K562 (cell line): ENCODE measurements at regions not wholly inside any gene's neighbourhood (a gene's known extent, or its start where the extent isn't known, plus 50 kb on each side); places are given as distances from the start of the nearest gene placed in this dataset.

Source experiments
- ATAC-seq: fragments of 200-7000 bp; cut with Tn5 transposase; 3 replicates; pipeline ENCODE4 v1.9.1; 2020; ENCODE audit warnings: moderate library complexity
- BruUV-seq: library from RNA; stranded (reverse); fragments of 400-500 nt; replicated peaks from 2 replicates; lab custom pipeline; 2021; lab: Mats Ljungman, UMichigan
- CTCF ChIA-PET: fragments of 300-600 bp; formaldehyde crosslinking; extraction: SDS; loops from one replicate; lab custom pipeline; 2021; ENCODE audit warnings: low intra/inter-chr PET ratio; lab: Yijun Ruan, JAX
- POLR2A ChIA-PET: fragments of 300-600, 350-650 bp; sonication (Branson Sonifier 250); formaldehyde crosslinking; extraction: SDS; loops from one replicate; lab custom pipeline; 2021; ENCODE audit warnings: antibody characterized with exemption, inconsistent platforms; lab: Yijun Ruan, JAX
- DNase-seq, 4 experiments: peaks; one replicate each; pipeline versions ENCODE4 v3.0.0 to v3.0.0-alpha.2; 2011 to 2018; ENCODE audit warnings: low spot score in 3 of 4, mixed read lengths in 3 of 4; ENCODE audit errors: extremely low read depth in 1 of 4
- FAIRE-seq: peaks from 2 replicates; lab custom pipeline; 2011; peaks lifted over from hg19 to GRCh38; lab: Jason Lieb, UNC
- H2AFZ ChIP-seq: 2 replicates; pipeline ENCODE4 v1.6.0; 2011; ENCODE audit warnings: low read depth, low read length, control low read depth, inconsistent platforms
- H3K27ac ChIP-seq: fragments of 200-600 bp; 3 replicates; pipeline ENCODE4 v1.8.0; 2011; ENCODE audit warnings: low read depth, mild to moderate bottlenecking, control low read depth, inconsistent platforms, low read length, moderate library complexity, mixed read lengths; ENCODE audit errors: extremely low read depth
- H3K27me3 ChIP-seq, 2 experiments: fragments of 300-600 bp in 1 of 2; 2 replicates in 1 of 2; 3 replicates in 1 of 2; pipeline versions ENCODE4 v1.6.0 to v1.8.0; 2011; ENCODE audit warnings: inconsistent platforms in 2 of 2, low read length in 2 of 2, mild to moderate bottlenecking in 1 of 2, mixed read lengths in 1 of 2, moderate library complexity in 1 of 2; ENCODE audit not compliant: control insufficient read depth in 2 of 2, insufficient read depth in 2 of 2
- H3K36me3 ChIP-seq: fragments of 300-600 bp; 3 replicates; pipeline ENCODE4 v1.8.0; 2011; ENCODE audit warnings: mild to moderate bottlenecking, low read length, inconsistent platforms; ENCODE audit not compliant: control insufficient read depth, insufficient read depth
- H3K4me1 ChIP-seq, 2 experiments: fragments of 200-600 bp in 1 of 2; replicated peaks in 1 of 2; 2 replicates in 1 of 2; 3 replicates in 1 of 2; pipeline versions ENCODE4 v1.5.1 to v1.8.0; 2011; ENCODE audit warnings: inconsistent platforms in 2 of 2, low read length in 2 of 2, mild to moderate bottlenecking in 1 of 2, mixed read lengths in 1 of 2, moderate library complexity in 1 of 2; ENCODE audit not compliant: control insufficient read depth in 2 of 2, insufficient read depth in 2 of 2
- H3K4me2 ChIP-seq: 2 replicates; pipeline ENCODE4 v1.6.1; 2011; ENCODE audit warnings: low read length, control low read depth, inconsistent platforms, mixed read lengths; ENCODE audit not compliant: insufficient read depth
- H3K4me3 ChIP-seq: fragments of 200-600 bp; sonication (generic), shearing (Covaris generic); 2 replicates; pipeline ENCODE4 v1.5.1; 2016; ENCODE audit warnings: control low read depth, inconsistent platforms
- H3K79me2 ChIP-seq: fragments of 200-600 bp; 3 replicates; pipeline ENCODE4 v1.8.0; 2011; ENCODE audit warnings: low read length, inconsistent platforms; ENCODE audit not compliant: control insufficient read depth, insufficient read depth
- H3K9ac ChIP-seq, 2 experiments: 2 replicates each; pipeline versions ENCODE4 v1.6.0 to v1.6.1; 2011; ENCODE audit warnings: low read depth in 2 of 2, low read length in 2 of 2, control low read depth in 1 of 2, inconsistent platforms in 1 of 2, mild to moderate bottlenecking in 1 of 2, mixed read lengths in 1 of 2; ENCODE audit not compliant: insufficient read depth in 1 of 2
- H3K9me1 ChIP-seq: one replicate; pipeline ENCODE4 v1.6.0; 2011; ENCODE audit warnings: inconsistent platforms, mild to moderate bottlenecking, low read length, moderate library complexity; ENCODE audit not compliant: control insufficient read depth, insufficient read depth
- H3K9me3 ChIP-seq: replicated peaks from 2 replicates; pipeline ENCODE4 v1.5.1; 2011; ENCODE audit warnings: low read depth, low read length, inconsistent platforms; ENCODE audit not compliant: control insufficient read depth, insufficient read depth
- H4K20me1 ChIP-seq: replicated peaks from 2 replicates; pipeline ENCODE4 v1.6.1; 2011; ENCODE audit warnings: low read length, inconsistent platforms, mixed read lengths; ENCODE audit not compliant: control insufficient read depth, insufficient read depth
- BMI1 ChIP-seq: fragments of 150-350 bp; IDR thresholded peaks from 2 replicates; pipeline ENCODE4 v1.6.1; 2014; ENCODE audit warnings: low read length
- CBFB ChIP-seq: sonication (generic); formaldehyde crosslinking; IDR thresholded peaks from 2 replicates; pipeline ENCODE4 v1.4.0; 2020; ENCODE audit warnings: mild to moderate bottlenecking, missing genetic modification reagents
- LARP7 ChIP-seq: fragments of 450-650 bp; IDR thresholded peaks from 2 replicates; pipeline ENCODE4 v1.6.1; 2016
- NR2C1 ChIP-seq, 2 experiments: fragments of 450-650 bp; IDR thresholded peaks; 2 replicates each; pipeline ENCODE4 v1.6.1; 2017; ENCODE audit warnings: mild to moderate bottlenecking in 2 of 2, antibody characterized with exemption in 1 of 2, inconsistent platforms in 1 of 2, missing compliant biosample characterization in 1 of 2, missing genetic modification characterization in 1 of 2
- POLR2B ChIP-seq: fragments of 450-650 bp; IDR thresholded peaks from 2 replicates; pipeline ENCODE4 v1.6.1; 2018; ENCODE audit warnings: low read depth; ENCODE audit not compliant: partially characterized antibody
- RBM17 ChIP-seq: fragments of 200-400 bp; formaldehyde crosslinking; IDR thresholded peaks from 2 replicates; pipeline ENCODE4 v1.6.1; 2017; ENCODE audit warnings: low read depth, mild to moderate bottlenecking, low read length, borderline replicate concordance
- TCF3 ChIP-seq: sonication (generic); formaldehyde crosslinking; IDR thresholded peaks from 2 replicates; pipeline ENCODE4 v1.4.0; 2020; ENCODE audit warnings: mild to moderate bottlenecking, missing genetic modification reagents
- TEAD2 ChIP-seq: fragments of 450-650 bp; IDR thresholded peaks from 2 replicates; pipeline ENCODE4 v1.6.1; 2016; ENCODE audit warnings: missing genetic modification characterization, control low read depth, missing compliant biosample characterization
- ZNF143 ChIP-seq: sonication (generic); formaldehyde crosslinking; IDR thresholded peaks from 2 replicates; pipeline ENCODE4 v1.9.0; 2022; ENCODE audit warnings: mild to moderate bottlenecking, missing genetic modification reagents
- ZNF274 ChIP-seq: IDR thresholded peaks from 2 replicates; pipeline ENCODE4 v1.6.1; 2011; ENCODE audit warnings: low read depth, mild to moderate bottlenecking, low read length, moderate library complexity, borderline replicate concordance
- ZNF77 ChIP-seq: fragments of 250-450 bp; sonication (Bioruptor Pico); IDR thresholded peaks from 2 replicates; pipeline ENCODE4 v1.5.0; 2020
- WGBS: fragments of 100-300 bp; shearing (Covaris generic); methylation state at CpG from one replicate; pipeline ENCODE4 v1.1.6; 2016; ENCODE audit warnings: low coverage, mixed read lengths; ENCODE audit not compliant: insufficient coverage; ENCODE audit errors: missing lambda C conversion rate; 5-methylcytosine and 5-hydroxymethylcytosine counted together
- in situ Hi-C: fragments of 300-500 bp; cut with MboI; formaldehyde crosslinking; loops from 4 replicates; pipeline ENCODE4 v1.15.0; 2018; ENCODE audit warnings: inconsistent platforms, mixed read lengths
- intact Hi-C: fragments of 100-400 bp; cut with micrococcal nuclease; formaldehyde crosslinking; loops from 2 replicates; pipeline ENCODE4 v1.14.2; 2022
- TF ChIP-seq, protein P1 (sequence below): fragments of 250-450 bp; sonication (Bioruptor Pico); IDR thresholded peaks from 2 replicates; pipeline ENCODE4 v1.5.0; 2021; ENCODE audit warnings: mild to moderate bottlenecking, moderate library complexity

GRCh38 chr2:60028849-60029565 is 524.4 kb downstream of the BCL11A start:
- ChIA-PET POLR2A (interaction anchor here (0.6 kb wide), 1 partner anchor 154 kb away, joined by 4 read pairs; no protein-coding TSS in a partner anchor), CTCF (no interaction called here)

DNA sequence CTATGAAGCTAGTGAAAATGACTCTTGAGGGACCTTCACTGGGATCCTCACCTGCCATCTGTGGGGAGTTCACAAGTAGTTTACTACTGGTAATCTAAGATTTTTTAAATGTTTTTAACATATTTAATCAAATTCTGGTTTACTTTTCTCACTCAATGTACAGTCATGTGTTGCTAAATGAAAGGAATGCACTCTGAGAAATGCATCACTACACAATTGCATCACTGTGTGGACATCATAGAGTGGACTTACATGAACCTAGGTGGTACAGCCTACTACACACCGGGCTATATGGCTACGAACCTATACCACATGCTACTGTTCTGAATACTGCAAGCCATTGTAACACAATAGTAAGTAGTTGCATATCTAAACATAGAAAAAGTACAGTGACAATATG is 528.0 kb downstream of the BCL11A start:
- Histone ChIP-seq H3K9ac (no peak overlapping the region), H3K4me3 (no peak overlapping the region), H3K4me2 (no peak overlapping the region), H4K20me1 (no peaks in the 10 kb centered on the region; the same call in 1 of the 2 replicates), H3K9me3 (no peaks in the 10 kb centered on the region), H3K79me2 (no peaks in the 10 kb centered on the region), H3K36me3 (no peaks in the 10 kb centered on the region), H2AFZ (no peak overlapping the region), H3K27ac (no peak overlapping the region), H3K4me1 (no peaks in the 10 kb centered on the region), H3K9me1 (no peaks in the 10 kb centered on the region), H3K27me3 (no peaks in the 10 kb centered on the region)
- in situ Hi-C loops (no loop called here), intact Hi-C loops (no loop called here)
- ATAC-seq (no peak), DNase-seq (no peak), FAIRE-seq (no peak)
- no peak for TF ChIP-seq ZNF77 (CRISPR knock-in tag)
- no peak for TF ChIP-seq TEAD2 (tag)
- no peak for TF ChIP-seq TCF3 (CRISPR knock-in tag)
- TF ChIP-seq BMI1: no peak
- TF ChIP-seq, protein P1, sequence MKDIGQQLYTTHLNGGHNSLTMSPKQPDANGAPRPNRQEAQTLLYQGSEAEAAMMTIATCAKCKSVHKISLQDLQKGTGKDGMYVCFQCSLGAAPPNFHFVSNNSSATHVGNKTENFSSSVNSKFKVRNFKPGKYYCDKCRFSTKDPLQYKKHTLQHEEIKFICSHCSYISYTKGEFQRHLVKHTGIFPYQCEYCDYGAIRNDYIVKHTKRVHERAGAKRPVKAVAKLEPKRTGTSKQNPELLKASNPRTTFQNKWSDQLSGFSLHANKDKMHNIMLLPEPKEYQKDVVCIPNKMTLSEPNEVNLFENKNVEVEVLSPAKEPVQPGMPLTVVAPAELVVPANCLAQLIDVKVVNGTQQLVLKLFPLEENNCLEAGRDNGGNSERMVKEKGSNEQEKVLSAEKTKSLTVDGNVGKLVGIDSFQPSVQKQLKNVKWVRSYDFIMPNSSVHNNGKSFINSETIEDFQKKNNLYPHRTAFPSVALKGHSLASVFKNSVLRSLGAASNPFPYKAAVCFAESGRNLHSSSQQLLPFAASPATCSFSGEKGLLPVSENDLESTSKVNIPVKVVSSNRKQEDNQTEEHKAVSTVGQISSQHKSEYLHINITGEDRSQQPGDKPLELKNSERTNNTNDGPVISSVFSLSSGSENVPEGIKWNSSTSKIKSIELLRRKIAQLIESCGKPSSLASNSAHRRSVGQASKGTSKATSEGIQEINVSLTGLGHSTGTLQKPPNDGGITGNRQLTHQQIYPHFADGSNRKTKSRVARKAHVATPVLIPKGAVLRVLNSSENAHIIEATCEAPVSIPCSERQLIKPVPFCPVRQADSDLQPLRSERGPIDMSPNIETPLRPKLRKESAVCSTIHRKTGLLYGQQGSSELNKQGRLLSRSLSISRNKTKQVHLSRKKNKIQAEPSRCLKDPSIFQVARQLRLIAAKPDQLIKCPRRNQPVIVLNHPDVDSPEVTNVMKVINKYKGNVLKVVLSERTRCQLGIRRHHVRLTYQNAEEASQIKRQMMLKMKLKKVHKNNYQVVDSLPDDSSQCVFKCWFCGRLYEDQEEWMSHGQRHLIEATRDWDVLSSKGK: no peak
- BruUV-seq: no TSS peak
- ChIA-PET CTCF (no interaction called here), POLR2A (no interaction called here)
- WGBS: 0% methylated on average over 2 of the region's 2 CpGs

More at GRCh38 chr2:60028849-60029565, 524.4 kb downstream of the BCL11A start:
- H3K79me2 ChIP-seq: no peaks in the 10 kb centered on the region
- H3K27ac ChIP-seq: no peak overlapping the region
- in situ Hi-C loops: no loop called here
- H3K9me1 ChIP-seq: no peaks in the 10 kb centered on the region
- FAIRE-seq: no peak
- BruUV-seq: no TSS peak
- ATAC-seq: no peak
- no peak overlapping the region for H3K4me2 ChIP-seq
- H3K4me1 ChIP-seq: no peaks in the 10 kb centered on the region
- TF ChIP-seq CBFB (CRISPR knock-in tag): no peak
- TF ChIP-seq NR2C1 (IDR thresholded peaks at IDR 0.05): no peak
- no peak for TF ChIP-seq NR2C1 (tag; IDR thresholded peaks at IDR 0.05)
- TF ChIP-seq POLR2B: no peak
- TF ChIP-seq RBM17: no peak
- TF ChIP-seq ZNF274: no peak
- TF ChIP-seq ZNF143 (CRISPR knock-in tag): no peak
- TF ChIP-seq LARP7: no peak
- no peak overlapping the region for H3K9ac ChIP-seq
- H3K9me3 ChIP-seq: no peaks in the 10 kb centered on the region
- H2AFZ ChIP-seq: no peak overlapping the region
- no peaks in the 10 kb centered on the region for H4K20me1 ChIP-seq
- intact Hi-C loops: no loop called here
- H3K4me3 ChIP-seq: no peak overlapping the region
- H3K27me3 ChIP-seq: no peaks in the 10 kb centered on the region
- 0% methylated on average over 3 of the region's 3 CpGs for whole genome bisulfite sequencing
- DNase-seq: no peak
- H3K36me3 ChIP-seq: no peaks in the 10 kb centered on the region
